Sigmoid colon (tissue), 6 donors: ENCODE measurements at regions not wholly inside any gene's neighbourhood (a gene's known extent, or its start where the extent isn't known, plus 50 kb on each side); places are given as distances from the start of the nearest gene placed in this dataset.

Experiments used
- DNase-seq: peaks from one replicate; pipeline ENCODE4 v3.0.0-alpha.2; 2019
- H3K27ac ChIP-seq, 4 donors: fragments of 200-600 bp; sonication (generic); one replicate each; pipeline ENCODE4 v1.5.1; 2016 to 2019; ENCODE audit warnings: mild to moderate bottlenecking in 1 of 4
- H3K27me3 ChIP-seq, 3 donors: fragments of 200-600 bp; sonication (generic); one replicate each; pipeline ENCODE4 v1.5.1; 2019; ENCODE audit warnings: mild to moderate bottlenecking in 1 of 3
- H3K36me3 ChIP-seq, 4 donors: fragments of 200-600 bp; sonication (generic); one replicate each; pipeline ENCODE4 v1.5.1; 2016 to 2019
- H3K4me1 ChIP-seq, 4 donors: fragments of 200-600 bp; sonication (generic); one replicate each; pipeline ENCODE4 v1.5.1; 2017 to 2019
- H3K4me3 ChIP-seq, 4 donors: fragments of 200-600 bp; sonication (generic); one replicate each; pipeline ENCODE4 v1.5.1; 2017 to 2019; ENCODE audit warnings: mild to moderate bottlenecking in 2 of 4, moderate library complexity in 1 of 4
- H3K9me3 ChIP-seq, 4 donors: fragments of 200-600 bp in 3 of 4; sonication (generic) in 3 of 4; one replicate each; pipeline versions ENCODE4 v1.5.1 to v1.6.1; 2013 to 2019
- CTCF ChIP-seq, 4 experiments: fragments of 450-650 bp in 3 of 4; fragments of 200-600 bp in 1 of 4; IDR thresholded peaks; one replicate each; pipeline ENCODE4 v1.5.1; 2016 to 2019; ENCODE audit warnings: antibody characterized with exemption in 4 of 4, mild to moderate bottlenecking in 3 of 4, moderate library complexity in 2 of 4
- EP300 ChIP-seq, 4 donors: sonication (generic); formaldehyde crosslinking; IDR thresholded peaks; one replicate each; pipeline ENCODE4 v1.6.1; 2017; ENCODE audit warnings: antibody characterized with exemption in 4 of 4
- POLR2A ChIP-seq, 2 donors: fragments of 450-650 bp; IDR thresholded peaks; one replicate each; pipeline ENCODE4 v1.6.1; 2016; ENCODE audit warnings: antibody characterized with exemption in 2 of 2, mild to moderate bottlenecking in 2 of 2, moderate library complexity in 2 of 2
- POLR2AphosphoS5 ChIP-seq, 4 donors: sonication (generic); formaldehyde crosslinking; IDR thresholded peaks; one replicate each; pipeline ENCODE4 v1.6.1; 2017; ENCODE audit warnings: antibody characterized with exemption in 4 of 4
- WGBS, 2 donors: extraction: QIAGEN DNeasy Blood & Tissue Kit; methylation state at CpG; one replicate each; pipeline ENCODE4 v1.1.7; 2013; 5-methylcytosine and 5-hydroxymethylcytosine counted together
- intact Hi-C: fragments of 100-400 bp; cut with DNase I; formaldehyde crosslinking; loops from one replicate; pipeline ENCODE4 v1.15.1; 2023
- donor health status: healthy with polysubstance abuse.
- donor health status: healthy.

GRCh38 chr13:106626473-106626872, 58.5 kb upstream of the ARGLU1 start:
- Histone ChIP-seq H3K4me1 (no peaks in the 10 kb centered on the region), H3K4me3 (no peak overlapping the region), H3K36me3 (no peaks in the 10 kb centered on the region), H3K9me3 (no peaks in the 10 kb centered on the region), H3K27ac (no peak overlapping the region), H3K27me3 (peaks cover 0 to 8% (median 0%) of the 10 kb centered on the region in 3 donors)
- intact Hi-C loops: no loop called here
- TF ChIP-seq POLR2A (IDR thresholded peaks at IDR 0.05) (no peak), EP300 (IDR thresholded peaks at IDR 0.05) (no peak), POLR2AphosphoS5 (IDR thresholded peaks at IDR 0.05) (no peak), CTCF (IDR thresholded peaks at IDR 0.05) (no peak)
- no peak for DNase-seq

- no peak overlapping the region for H3K4me3 ChIP-seq
- no peaks in the 10 kb centered on the region for H3K4me1 ChIP-seq
- DNase-seq: no peak
- WGBS, 2 donors: 87 to 96% methylated on average over 5 of the region's 5 CpGs
- no peak overlapping the region for H3K27ac ChIP-seq
- peaks cover 0 to 8% (median 0%) of the 10 kb centered on the region in 3 donors for H3K27me3 ChIP-seq
- TF ChIP-seq EP300 (IDR thresholded peaks at IDR 0.05) (no peak), CTCF (IDR thresholded peaks at IDR 0.05) (no peak), POLR2A (IDR thresholded peaks at IDR 0.05) (no peak), POLR2AphosphoS5 (IDR thresholded peaks at IDR 0.05) (no peak)
- no peaks in the 10 kb centered on the region for H3K9me3 ChIP-seq
- intact Hi-C loops: no loop called here
- H3K36me3 ChIP-seq: no peaks in the 10 kb centered on the region
Measured at GRCh38 chr13:106625578-106625977, 57.6 kb upstream of the ARGLU1 start.

- TF ChIP-seq POLR2AphosphoS5 (IDR thresholded peaks at IDR 0.05) (no peak), CTCF (IDR thresholded peaks at IDR 0.05) (no peak), EP300 (IDR thresholded peaks at IDR 0.05) (no peak), POLR2A (IDR thresholded peaks at IDR 0.05) (no peak)
- no peak for DNase-seq
- peaks cover 0 to 3% (median 0%) of the 10 kb centered on the region in 4 donors for H3K4me1 ChIP-seq
- no peaks in the 10 kb centered on the region for H3K36me3 ChIP-seq
- 84 to 92% methylated on average over 7 of the region's 7 CpGs for WGBS, 2 donors
- no peak overlapping the region for H3K4me3 ChIP-seq
- no peaks in the 10 kb centered on the region for H3K9me3 ChIP-seq
- intact Hi-C loops: no loop called here
- H3K27me3 ChIP-seq: peaks cover 0 to 8% (median 0%) of the 10 kb centered on the region in 3 donors
- no peak overlapping the region for H3K27ac ChIP-seq
Measured at GRCh38 chr13:106623799-106624460, 56.0 kb upstream of the ARGLU1 start.

GRCh38 chr13:106621833-106622232, 53.9 kb upstream of the ARGLU1 start:
- intact Hi-C loops: no loop called here
- Histone ChIP-seq H3K4me3 (no peak overlapping the region), H3K4me1 (peaks cover 0 to 3% (median 0%) of the 10 kb centered on the region in 4 donors), H3K9me3 (no peaks in the 10 kb centered on the region), H3K36me3 (no peaks in the 10 kb centered on the region), H3K27me3 (peaks cover 0 to 8% (median 0%) of the 10 kb centered on the region in 3 donors), H3K27ac (no peak overlapping the region)
- WGBS, 2 donors: 69 to 73% methylated on average over 1 of the region's 1 CpG
- TF ChIP-seq CTCF (IDR thresholded peaks at IDR 0.05) (no peak), POLR2AphosphoS5 (IDR thresholded peaks at IDR 0.05) (no peak), EP300 (IDR thresholded peaks at IDR 0.05) (no peak), POLR2A (IDR thresholded peaks at IDR 0.05) (no peak)
- no peak for DNase-seq
